ENCODE measurements at regions not wholly inside any gene's neighbourhood (a gene's known extent, or its start where the extent isn't known, plus 50 kb on each side); places are given as distances from the start of the nearest gene placed in this dataset.

GRCh38 chr10:123529146-123529760 is 136.9 kb upstream of the GPR26 start:
- TF ChIP-seq, protein P1, sequence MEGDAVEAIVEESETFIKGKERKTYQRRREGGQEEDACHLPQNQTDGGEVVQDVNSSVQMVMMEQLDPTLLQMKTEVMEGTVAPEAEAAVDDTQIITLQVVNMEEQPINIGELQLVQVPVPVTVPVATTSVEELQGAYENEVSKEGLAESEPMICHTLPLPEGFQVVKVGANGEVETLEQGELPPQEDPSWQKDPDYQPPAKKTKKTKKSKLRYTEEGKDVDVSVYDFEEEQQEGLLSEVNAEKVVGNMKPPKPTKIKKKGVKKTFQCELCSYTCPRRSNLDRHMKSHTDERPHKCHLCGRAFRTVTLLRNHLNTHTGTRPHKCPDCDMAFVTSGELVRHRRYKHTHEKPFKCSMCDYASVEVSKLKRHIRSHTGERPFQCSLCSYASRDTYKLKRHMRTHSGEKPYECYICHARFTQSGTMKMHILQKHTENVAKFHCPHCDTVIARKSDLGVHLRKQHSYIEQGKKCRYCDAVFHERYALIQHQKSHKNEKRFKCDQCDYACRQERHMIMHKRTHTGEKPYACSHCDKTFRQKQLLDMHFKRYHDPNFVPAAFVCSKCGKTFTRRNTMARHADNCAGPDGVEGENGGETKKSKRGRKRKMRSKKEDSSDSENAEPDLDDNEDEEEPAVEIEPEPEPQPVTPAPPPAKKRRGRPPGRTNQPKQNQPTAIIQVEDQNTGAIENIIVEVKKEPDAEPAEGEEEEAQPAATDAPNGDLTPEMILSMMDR (IDR thresholded peaks at IDR 0.05): no peak
- no peak for TF ChIP-seq POLR2A (IDR thresholded peaks at IDR 0.05)

Measured in vagina (tissue), 2 donors.